GM21529 (cell line): ENCODE measurements at regions not wholly inside any gene's neighbourhood (a gene's known extent, or its start where the extent isn't known, plus 50 kb on each side); places are given as distances from the start of the nearest gene placed in this dataset.
"Not testable (repeated sequence)": the region's sequence is repeated elsewhere in the genome, so short reads cannot be mapped to it uniquely, and the experiment has no call there.

ENCODE experiments used
- ATAC-seq: cut with Tn5 transposase; IDR thresholded peaks from one replicate; pipeline ENCODE4 v1.9.1; 2021; ENCODE audit not compliant: unreplicated experiment

GRCh38 chr4:106604319-106605051 lies 235.9 kb upstream of the GIMD1 start:
- ATAC-seq: no peak

- ATAC-seq: no peak
These were observed 234.9 kb upstream of the GIMD1 start for GRCh38 chr4:106603471-106603870.

GRCh38 chr4:106602711-106603110 lies 234.1 kb upstream of the GIMD1 start:
- ATAC-seq: no peak

- no peak for ATAC-seq
These were observed 232.9 kb upstream of the GIMD1 start for GRCh38 chr4:106601519-106601918.

DNA sequence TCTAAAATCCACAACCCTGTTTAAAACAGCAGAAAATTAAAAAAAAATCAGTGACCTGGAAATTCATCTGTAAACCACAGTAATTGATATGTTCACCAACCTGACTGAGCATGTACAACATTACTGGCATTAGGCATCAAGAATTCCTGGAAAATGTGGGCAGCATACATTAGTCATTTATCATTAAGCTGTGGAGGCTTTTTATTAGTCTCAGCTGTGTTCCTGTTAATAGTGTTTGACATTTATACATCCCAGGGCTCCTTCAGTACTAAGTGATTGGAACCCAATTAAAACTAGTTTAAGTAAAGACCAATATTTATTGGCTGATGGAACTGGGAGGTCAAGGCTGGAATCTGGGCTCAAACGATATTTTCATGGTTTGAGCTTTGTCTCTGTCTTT lies 227.3 kb upstream of the GIMD1 start:
- ATAC-seq: no peak

DNA sequence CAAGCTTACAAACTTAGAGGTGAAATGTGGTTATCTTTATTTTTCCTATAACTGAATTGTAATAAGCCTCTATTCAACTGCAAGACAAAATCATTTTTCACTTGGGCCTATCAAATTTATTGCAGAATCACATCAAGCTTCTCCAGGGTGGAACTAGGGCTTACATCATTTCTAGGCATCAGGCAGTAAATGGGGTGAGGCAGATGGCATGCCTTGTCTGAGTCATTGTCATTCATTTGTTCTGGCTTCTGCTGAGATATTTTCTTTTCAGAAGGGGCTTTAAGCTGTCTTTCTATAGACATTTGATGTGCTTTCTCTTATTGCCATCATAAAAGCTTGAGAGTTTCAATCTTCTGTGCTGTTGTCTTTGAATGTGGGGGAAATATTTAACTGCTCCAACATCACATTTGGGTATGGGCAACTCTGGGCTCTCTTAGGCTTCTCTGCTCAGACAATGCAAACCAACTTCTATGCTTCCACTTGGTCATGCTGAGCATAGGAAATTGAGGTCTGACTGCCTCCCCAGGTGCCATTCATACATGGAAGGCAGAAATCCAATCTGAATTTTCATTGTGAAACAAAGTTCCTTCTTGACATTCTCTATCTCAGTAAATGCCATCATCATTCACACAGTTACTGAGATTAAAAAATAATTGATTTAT lies 225.8 kb upstream of the GIMD1 start:
- no peak for ATAC-seq

DNA sequence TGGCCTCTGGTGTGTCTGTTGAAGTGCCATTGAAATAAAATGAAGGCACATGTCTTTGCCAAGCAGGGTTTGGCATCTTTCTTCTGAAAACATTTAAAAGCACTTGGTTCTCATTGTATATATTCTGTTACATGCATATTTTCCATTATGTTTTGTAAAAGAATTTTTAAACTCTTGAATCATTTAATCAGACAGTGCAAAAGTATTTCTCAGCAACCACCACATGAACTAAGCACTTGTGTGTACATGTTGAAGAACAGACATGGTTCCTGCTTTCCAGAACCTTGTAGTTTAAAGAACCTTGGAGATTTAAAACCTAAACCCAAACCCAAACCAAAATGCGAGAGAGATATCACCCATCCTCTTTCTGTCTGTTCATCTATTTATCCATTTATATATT lies 220.3 kb upstream of the GIMD1 start:
- ATAC-seq: no peak

DNA sequence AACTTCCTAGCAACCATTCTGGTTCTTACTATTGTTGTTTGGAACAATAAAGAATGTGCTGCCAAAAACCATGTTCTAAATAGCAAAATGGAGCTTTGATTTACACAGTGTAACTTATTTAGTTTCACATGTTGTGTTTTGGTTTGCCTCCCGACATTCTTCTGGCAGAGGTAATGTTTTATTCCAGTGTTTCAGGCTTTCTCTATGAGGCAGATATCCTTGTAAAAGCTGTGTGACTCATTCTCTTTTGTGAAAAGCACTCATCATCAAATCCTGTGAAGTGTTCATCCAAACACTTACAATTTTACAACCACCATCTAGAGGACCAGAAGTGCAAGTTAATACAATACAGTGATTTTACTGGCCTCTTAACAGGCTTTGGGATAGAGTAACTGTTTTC lies 219.0 kb upstream of the GIMD1 start:
- ATAC-seq: no peak

- ATAC-seq: no peak
These were observed 217.4 kb upstream of the GIMD1 start for GRCh38 chr4:106585915-106586349.

- no peak for ATAC-seq
These were observed 215.9 kb upstream of the GIMD1 start for GRCh38 chr4:106584337-106584989.

GRCh38 chr4:106583567-106583966 lies 215.0 kb upstream of the GIMD1 start:
- no peak for ATAC-seq

GRCh38 chr4:106583108-106583507 lies 214.5 kb upstream of the GIMD1 start:
- no peak for ATAC-seq

GRCh38 chr4:106582103-106582502 lies 213.5 kb upstream of the GIMD1 start:
- no peak for ATAC-seq

DNA sequence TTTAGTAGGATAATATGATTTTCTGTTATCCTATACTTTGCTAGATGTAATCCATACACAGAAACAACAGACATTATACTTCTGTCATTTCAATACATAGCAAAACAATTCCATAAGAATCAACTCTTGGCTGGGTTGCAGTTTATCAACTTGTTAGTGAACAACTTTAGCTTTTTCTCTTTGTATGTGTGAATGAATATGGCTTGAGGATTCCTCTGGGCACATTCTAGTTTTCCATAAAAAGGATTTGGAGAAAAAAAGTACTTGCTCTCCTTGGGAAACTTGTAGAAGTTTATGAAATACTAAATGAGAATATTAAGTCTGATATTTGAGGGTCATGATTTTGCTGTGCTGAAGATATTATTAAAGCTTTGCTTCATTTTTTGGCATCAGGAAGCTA lies 210.7 kb upstream of the GIMD1 start:
- no peak for ATAC-seq

DNA sequence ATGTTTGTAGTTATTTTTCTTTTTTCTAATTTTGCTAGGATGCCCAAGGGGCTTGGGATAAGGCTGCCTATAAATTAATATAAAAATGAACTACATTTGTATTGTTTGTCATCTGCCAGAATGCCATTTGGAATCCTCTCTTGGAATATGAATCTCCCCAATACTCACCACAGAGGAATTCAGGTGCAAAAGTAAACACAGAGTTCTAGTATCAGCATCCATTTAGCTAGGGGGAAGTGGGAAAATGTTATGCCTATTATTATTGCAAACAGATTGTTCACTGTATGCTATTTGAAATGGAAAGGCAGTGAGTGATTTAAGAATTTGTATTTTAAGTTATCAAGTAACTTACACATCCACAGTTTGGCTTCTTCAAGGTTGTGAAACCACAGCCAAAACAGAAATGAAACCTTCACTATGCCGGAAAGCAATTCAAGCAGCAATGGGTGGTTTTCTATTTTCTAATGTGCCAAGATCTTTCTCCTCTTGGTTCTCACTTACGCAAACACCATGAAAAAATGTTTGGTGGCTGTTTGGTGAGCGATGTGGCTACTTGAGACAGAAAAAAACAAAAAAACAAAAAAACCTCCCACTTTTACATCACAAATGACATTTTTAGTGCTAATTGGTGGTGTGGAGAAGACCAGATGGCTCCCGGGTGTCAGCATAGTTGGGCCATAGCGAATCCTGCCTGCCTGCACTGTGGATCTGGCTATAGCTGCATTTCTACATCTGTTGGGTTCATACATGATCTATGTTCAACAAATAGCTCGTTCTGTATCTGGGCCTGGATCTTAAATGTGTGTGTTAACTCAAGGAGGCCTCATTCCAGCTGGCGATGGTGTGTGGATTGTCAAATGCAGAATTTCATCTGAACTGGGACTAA lies 200.8 kb upstream of the GIMD1 start:
- no peak for ATAC-seq

DNA sequence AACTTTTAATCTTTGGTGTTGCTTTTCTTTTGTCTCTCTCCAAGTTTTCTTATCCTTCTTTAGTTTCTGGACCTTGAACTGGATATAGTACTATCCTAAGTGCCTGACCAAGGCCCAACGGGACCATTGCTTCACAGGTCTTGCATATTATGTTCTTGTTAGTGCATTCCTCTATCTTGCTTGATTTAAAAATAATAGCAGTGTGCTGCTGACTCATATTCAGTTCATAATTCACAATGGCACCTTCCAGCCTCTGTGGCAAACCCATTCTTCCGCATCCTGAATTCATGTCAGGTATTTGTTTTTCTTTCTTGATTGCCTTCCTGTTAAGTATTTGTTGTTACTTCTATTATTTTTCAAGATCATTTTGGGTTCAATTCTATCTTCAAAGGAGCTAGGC lies 197.1 kb upstream of the GIMD1 start:
- no peak for ATAC-seq

DNA sequence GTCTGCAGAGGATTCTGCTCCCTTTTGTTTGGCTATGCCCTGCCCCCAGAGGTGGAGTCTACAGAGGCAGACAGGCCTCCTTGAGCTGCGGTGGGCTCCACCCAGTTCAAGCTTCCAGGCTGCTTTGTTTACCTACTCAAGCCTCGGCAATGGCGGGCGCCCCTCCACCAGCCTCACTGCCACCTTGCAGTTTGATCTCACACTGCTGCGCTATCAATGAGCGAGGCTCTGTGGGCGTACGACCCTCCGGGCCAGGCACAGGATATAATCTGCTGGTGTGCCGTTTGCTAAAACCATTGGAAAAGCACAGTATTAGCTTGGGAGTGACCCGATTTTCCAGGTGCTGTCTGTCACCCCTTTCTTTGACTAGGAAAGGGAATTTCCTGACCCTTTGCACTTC lies 195.1 kb upstream of the GIMD1 start:
- ATAC-seq: not testable (repeated sequence)

DNA sequence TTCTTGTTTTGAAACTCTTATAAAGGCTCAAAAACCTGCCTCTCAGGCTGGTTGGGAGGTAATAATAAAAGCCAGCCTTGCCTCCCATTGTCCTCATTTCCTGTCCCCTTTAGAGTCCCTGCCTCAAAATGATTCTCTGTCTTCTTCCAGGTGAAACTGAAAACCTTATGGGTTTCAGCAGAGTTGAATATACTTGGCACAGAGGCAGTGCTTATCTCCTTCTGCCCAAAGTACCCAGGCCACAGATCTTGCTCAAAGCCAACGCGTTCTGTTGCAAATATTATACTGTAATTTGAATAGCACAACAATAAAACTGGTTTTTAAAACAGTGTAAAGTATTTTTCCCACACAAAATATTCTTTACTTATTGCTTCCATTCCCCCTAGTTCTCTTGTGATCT lies 183.1 kb upstream of the GIMD1 start:
- ATAC-seq: no peak

DNA sequence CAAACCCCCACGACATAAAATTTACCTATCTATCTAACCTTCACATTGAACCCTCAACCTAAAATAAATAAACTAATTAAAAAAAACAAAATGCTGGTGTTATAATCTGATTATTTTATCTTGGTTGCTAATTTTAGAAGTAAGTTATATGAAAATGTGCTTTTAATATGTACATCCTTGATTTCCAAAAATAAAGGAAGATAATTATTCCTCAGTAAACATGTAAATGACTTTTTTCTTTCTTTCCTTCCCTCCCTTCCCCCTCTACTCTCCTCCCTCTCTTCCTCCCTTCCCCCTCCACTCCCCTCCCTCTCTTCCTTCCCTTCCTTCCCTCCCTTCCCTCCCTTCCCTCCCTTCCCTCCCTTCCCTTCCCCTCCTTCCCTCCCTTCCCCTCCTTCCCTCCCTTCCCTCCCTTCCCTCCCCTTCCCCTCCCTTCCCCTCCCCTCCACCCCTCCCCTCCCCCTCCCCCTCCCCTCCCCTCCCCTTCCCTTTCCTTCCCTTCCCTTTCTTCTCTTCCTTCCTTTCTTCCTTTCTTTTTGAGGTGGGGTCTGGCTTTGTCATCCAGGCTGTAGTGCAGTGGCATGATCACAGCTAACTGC lies 180.0 kb upstream of the GIMD1 start:
- ATAC-seq: no peak

DNA sequence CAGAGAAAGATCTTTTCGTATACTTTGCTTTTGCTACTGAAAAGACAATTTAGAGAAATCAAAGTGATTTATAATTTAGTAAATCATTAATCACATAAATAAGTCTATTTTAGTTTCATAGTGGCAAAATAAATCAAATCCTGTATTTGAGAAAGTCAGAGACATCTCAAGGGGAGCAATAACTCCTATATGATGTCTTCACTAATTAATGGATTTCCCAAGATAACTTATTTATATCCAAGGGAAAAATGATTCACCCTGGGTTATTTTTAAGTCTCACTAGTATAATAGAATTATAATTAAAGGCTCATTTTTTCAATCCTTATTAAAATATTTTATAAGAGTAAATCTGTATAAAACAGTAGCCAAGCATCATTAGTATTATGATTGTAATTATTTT lies 177.8 kb upstream of the GIMD1 start:
- no peak for ATAC-seq

DNA sequence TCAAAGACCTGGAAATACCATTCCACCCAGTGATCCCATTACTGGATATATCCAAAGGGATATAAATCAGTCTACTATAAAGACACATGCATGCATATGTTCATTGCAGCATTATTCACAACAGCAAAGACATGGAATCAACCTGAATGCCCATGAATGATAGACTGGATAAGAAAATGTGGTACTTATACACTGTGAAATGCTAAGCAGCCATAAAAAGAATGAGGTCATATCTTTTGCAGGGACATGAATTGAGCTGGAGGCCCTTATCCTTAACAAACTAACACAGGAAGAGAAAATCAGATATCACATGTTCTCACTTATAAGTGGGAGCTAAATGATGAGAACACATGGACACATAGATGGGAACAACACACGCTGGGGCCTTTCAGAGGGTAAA lies 174.0 kb upstream of the GIMD1 start:
- not testable (repeated sequence) for ATAC-seq
